ENCODE measurements at regions not wholly inside any gene's neighbourhood (a gene's known extent, or its start where the extent isn't known, plus 50 kb on each side); places are given as distances from the start of the nearest gene placed in this dataset.
"Not testable (repeated sequence)": the region's sequence is repeated elsewhere in the genome, so short reads cannot be mapped to it uniquely, and the experiment has no call there.

GRCh38 chr5:17415321-17415758, 82.7 kb upstream of the TAF11L2 start:
- WGBS, 2 donors = 78 to 88% methylated on average over 13 of the region's 13 CpGs
- H3K27ac ChIP-seq = no peak overlapping the region
- no peaks in the 10 kb centered on the region for H3K9me3 ChIP-seq
- H3K36me3 ChIP-seq = no peaks in the 10 kb centered on the region
- no peak for DNase-seq
- intact Hi-C loops (cut with DNase I) = no loop called here
- no peaks in the 10 kb centered on the region for H3K27me3 ChIP-seq
- H3K4me1 ChIP-seq = no peaks in the 10 kb centered on the region
- TF ChIP-seq POLR2A (IDR thresholded peaks at IDR 0.05) = no peak
- TF ChIP-seq POLR2AphosphoS5 (IDR thresholded peaks at IDR 0.05) = no peak
- TF ChIP-seq EP300 (IDR thresholded peaks at IDR 0.05) = no peak
- TF ChIP-seq CTCF (IDR thresholded peaks at IDR 0.05) = no peak
- H3K4me3 ChIP-seq = no peak overlapping the region

GRCh38 chr5:17416374-17416773, 81.7 kb upstream of the TAF11L2 start:
- H3K27me3 ChIP-seq; H3K27ac ChIP-seq; intact Hi-C loops (cut with DNase I); H3K4me1 ChIP-seq; DNase-seq; H3K9me3 ChIP-seq; H3K4me3 ChIP-seq; H3K36me3 ChIP-seq: not testable (repeated sequence)
- 90 to 93% methylated on average over 3 of the region's 4 CpGs for whole genome bisulfite sequencing, 2 donors

- intact Hi-C loops (cut with DNase I) = no loop called here
- no peak for TF ChIP-seq CTCF (IDR thresholded peaks at IDR 0.05)
- TF ChIP-seq EP300 (IDR thresholded peaks at IDR 0.05) = no peak
- TF ChIP-seq POLR2AphosphoS5 (IDR thresholded peaks at IDR 0.05) = no peak
- no peak for TF ChIP-seq POLR2A (IDR thresholded peaks at IDR 0.05)
Observed at GRCh38 chr5:17424674-17425073, 73.4 kb upstream of the TAF11L2 start.

GRCh38 chr5:17425385-17426070, 72.5 kb upstream of the TAF11L2 start:
- no peak for DNase-seq
- 72 to 90% methylated on average over 8 of the region's 8 CpGs for WGBS, 2 donors
- Histone ChIP-seq H3K4me3 (no peak overlapping the region), H3K36me3 (no peaks in the 10 kb centered on the region), H3K4me1 (no peaks in the 10 kb centered on the region), H3K9me3 (no peaks in the 10 kb centered on the region), H3K27ac (no peak overlapping the region), H3K27me3 (no peaks in the 10 kb centered on the region)
- TF ChIP-seq EP300 (IDR thresholded peaks at IDR 0.05) = no peak
- intact Hi-C loops (cut with DNase I) = no loop called here

More at GRCh38 chr5:17424674-17425073, 73.4 kb upstream of the TAF11L2 start:
- Histone ChIP-seq H3K4me1 (no peaks in the 10 kb centered on the region), H3K9me3 (no peaks in the 10 kb centered on the region), H3K4me3 (no peak overlapping the region), H3K27ac (no peak overlapping the region), H3K36me3 (no peaks in the 10 kb centered on the region), H3K27me3 (no peaks in the 10 kb centered on the region)
- no peak for DNase-seq
- WGBS, 2 donors = 94% methylated on average over 12 of the region's 12 CpGs

GRCh38 chr5:17426104-17426749, 71.8 kb upstream of the TAF11L2 start:
- no peaks in the 10 kb centered on the region for H3K4me1 ChIP-seq
- H3K36me3 ChIP-seq = no peaks in the 10 kb centered on the region
- H3K27ac ChIP-seq = no peak overlapping the region
- no peaks in the 10 kb centered on the region for H3K27me3 ChIP-seq
- 64 to 88% methylated on average over 2 of the region's 2 CpGs for WGBS, 2 donors
- TF ChIP-seq CTCF (IDR thresholded peaks at IDR 0.05) = no peak
- TF ChIP-seq POLR2A (IDR thresholded peaks at IDR 0.05) = no peak
- TF ChIP-seq POLR2AphosphoS5 (IDR thresholded peaks at IDR 0.05) = no peak
- TF ChIP-seq EP300 (IDR thresholded peaks at IDR 0.05) = no peak
- DNase-seq = no peak
- intact Hi-C loops (cut with DNase I) = no loop called here
- H3K9me3 ChIP-seq = no peaks in the 10 kb centered on the region
- H3K4me3 ChIP-seq = no peak overlapping the region
